ENCODE measurements at regions not wholly inside any gene's neighbourhood (a gene's known extent, or its start where the extent isn't known, plus 50 kb on each side); places are given as distances from the start of the nearest gene placed in this dataset.
"Not testable (repeated sequence)": the region's sequence is repeated elsewhere in the genome, so short reads cannot be mapped to it uniquely, and the experiment has no call there.

GRCh38 chr11:116044941-116045340 is 540.7 kb upstream of the CADM1 start:
- DNase-seq = no peak
- Histone ChIP-seq H3K36me3 (replicated peaks in 1 of 2) (no peaks in the 10 kb centered on the region), H3K4me3 (no peak overlapping the region), H3K27me3 (no peaks in the 10 kb centered on the region), H3K27ac (no peak overlapping the region), H3K9me3 (replicated peaks in 1 of 3) (no peaks in the 10 kb centered on the region), H3K4me1 (replicated peaks in 1 of 2) (no peaks in the 10 kb centered on the region)
- TF ChIP-seq POLR2A (IDR thresholded peaks at IDR 0.05) = no peak
- WGBS, 4 donors = 59 to 70% (median 64%) methylated on average over 10 of the region's 10 CpGs
- intact Hi-C loops (cut with DNase I) = no loop called here

- intact Hi-C loops (cut with DNase I) = no loop called here
- 41 to 74% (median 59%) methylated on average over 4 of the region's 4 CpGs for WGBS, 4 donors
- Histone ChIP-seq H3K27ac (no peak overlapping the region), H3K4me3 (no peak overlapping the region), H3K4me1 (replicated peaks in 1 of 2) (no peaks in the 10 kb centered on the region), H3K27me3 (no peaks in the 10 kb centered on the region), H3K36me3 (replicated peaks in 1 of 2) (no peaks in the 10 kb centered on the region), H3K9me3 (replicated peaks in 1 of 3) (no peaks in the 10 kb centered on the region)
- DNase-seq = no peak
- TF ChIP-seq CTCF (IDR thresholded peaks at IDR 0.05) (no peak), POLR2A (IDR thresholded peaks at IDR 0.05) (no peak)
Measured at GRCh38 chr11:116044520-116044919, 540.3 kb upstream of the CADM1 start.

- WGBS, 4 donors = 60 to 85% (median 84%) methylated on average over 2 of the region's 2 CpGs
Measured at GRCh38 chr11:116043857-116044256, 539.6 kb upstream of the CADM1 start.

GRCh38 chr11:116043059-116043458 is 538.8 kb upstream of the CADM1 start:
- H3K4me3 ChIP-seq; H3K9me3 ChIP-seq (replicated peaks in 1 of 3); intact Hi-C loops (cut with DNase I); DNase-seq; H3K27me3 ChIP-seq; H3K4me1 ChIP-seq (replicated peaks in 1 of 2); H3K36me3 ChIP-seq (replicated peaks in 1 of 2); H3K27ac ChIP-seq: not testable (repeated sequence)
- 82 to 92% (median 90%) methylated on average over 6 of the region's 6 CpGs for WGBS, 4 donors

More at GRCh38 chr11:116043857-116044256, 539.6 kb upstream of the CADM1 start:
- Histone ChIP-seq H3K27ac (no peak overlapping the region), H3K9me3 (replicated peaks in 1 of 3) (no peaks in the 10 kb centered on the region), H3K4me3 (no peak overlapping the region), H3K36me3 (replicated peaks in 1 of 2) (no peaks in the 10 kb centered on the region), H3K27me3 (no peaks in the 10 kb centered on the region), H3K4me1 (replicated peaks in 1 of 2) (no peaks in the 10 kb centered on the region)
- intact Hi-C loops (cut with DNase I) = no loop called here
- no peak for DNase-seq
- no peak for TF ChIP-seq CTCF (IDR thresholded peaks at IDR 0.05)
- TF ChIP-seq POLR2A (IDR thresholded peaks at IDR 0.05) = no peak

- TF ChIP-seq POLR2A (IDR thresholded peaks at IDR 0.05) = no peak
- TF ChIP-seq CTCF (IDR thresholded peaks at IDR 0.05) = no peak
- H3K36me3 ChIP-seq (replicated peaks in 1 of 2) = no peaks in the 10 kb centered on the region
- intact Hi-C loops (cut with DNase I) = no loop called here
- H3K4me1 ChIP-seq (replicated peaks in 1 of 2) = no peaks in the 10 kb centered on the region
- no peak for DNase-seq
- WGBS, 4 donors = 86 to 93% (median 87%) methylated on average over 3 to 4 of the region's 4 CpGs
- H3K27me3 ChIP-seq = no peaks in the 10 kb centered on the region
- H3K27ac ChIP-seq = no peak overlapping the region
- no peaks in the 10 kb centered on the region for H3K9me3 ChIP-seq (replicated peaks in 1 of 3)
- H3K4me3 ChIP-seq = no peak overlapping the region
Measured at GRCh38 chr11:116042146-116042545, 537.9 kb upstream of the CADM1 start.
